GM12878 (cell line): ENCODE measurements at regions not wholly inside any gene's neighbourhood (a gene's known extent, or its start where the extent isn't known, plus 50 kb on each side); places are given as distances from the start of the nearest gene placed in this dataset.
"Not testable (repeated sequence)": the region's sequence is repeated elsewhere in the genome, so short reads cannot be mapped to it uniquely, and the experiment has no call there.

Experiments used
- EED ChIP-seq: sonication (generic); IDR thresholded peaks from 2 replicates; pipeline ENCODE4 v1.6.1; 2016; ENCODE audit warnings: antibody characterized with exemption, low read depth
- SIN3A ChIP-seq: IDR thresholded peaks from 2 replicates; pipeline ENCODE4 v1.6.1; 2012; ENCODE audit warnings: low read depth, low read length, improper control_type of control experiment
- SMC3 ChIP-seq: IDR thresholded peaks from 2 replicates; pipeline ENCODE4 v1.6.1; 2011; ENCODE audit warnings: low read length, improper control_type of control experiment, borderline replicate concordance
- TF ChIP-seq, protein P1 (sequence below): IDR thresholded peaks from 2 replicates; pipeline ENCODE4 v1.6.1; 2012; ENCODE audit warnings: mild to moderate bottlenecking, low read depth, low read length
- TF ChIP-seq, protein P2 (sequence below): IDR thresholded peaks from 2 replicates; pipeline ENCODE4 v1.6.1; 2012; ENCODE audit warnings: low read depth, low read length, improper control_type of control experiment
- TF ChIP-seq, protein P3 (sequence below): fragments of 450-650 bp; formaldehyde crosslinking; IDR thresholded peaks from 2 replicates; pipeline ENCODE4 v1.5.0; 2022; ENCODE audit warnings: mild to moderate bottlenecking, missing genetic modification characterization
- TF ChIP-seq, protein P4 (sequence below), 3 experiments: IDR thresholded peaks in 2 of 3; conservative IDR thresholded peaks in 1 of 3; 2 replicates each; pipeline ENCODE4 v1.5.1; 2011; ENCODE audit warnings: low read depth in 3 of 3, low read length in 3 of 3, mild to moderate bottlenecking in 3 of 3, control low read depth in 2 of 3, moderate library complexity in 2 of 3, inconsistent platforms in 1 of 3, mixed read lengths in 1 of 3; ENCODE audit not compliant: control insufficient read depth in 2 of 3, insufficient read depth in 1 of 3; ENCODE audit errors: extremely low read depth in 1 of 3

- TF ChIP-seq SMC3, SIN3A: not testable (repeated sequence)
- peak; percentile 85 for TF ChIP-seq EED
- TF ChIP-seq, protein P1, sequence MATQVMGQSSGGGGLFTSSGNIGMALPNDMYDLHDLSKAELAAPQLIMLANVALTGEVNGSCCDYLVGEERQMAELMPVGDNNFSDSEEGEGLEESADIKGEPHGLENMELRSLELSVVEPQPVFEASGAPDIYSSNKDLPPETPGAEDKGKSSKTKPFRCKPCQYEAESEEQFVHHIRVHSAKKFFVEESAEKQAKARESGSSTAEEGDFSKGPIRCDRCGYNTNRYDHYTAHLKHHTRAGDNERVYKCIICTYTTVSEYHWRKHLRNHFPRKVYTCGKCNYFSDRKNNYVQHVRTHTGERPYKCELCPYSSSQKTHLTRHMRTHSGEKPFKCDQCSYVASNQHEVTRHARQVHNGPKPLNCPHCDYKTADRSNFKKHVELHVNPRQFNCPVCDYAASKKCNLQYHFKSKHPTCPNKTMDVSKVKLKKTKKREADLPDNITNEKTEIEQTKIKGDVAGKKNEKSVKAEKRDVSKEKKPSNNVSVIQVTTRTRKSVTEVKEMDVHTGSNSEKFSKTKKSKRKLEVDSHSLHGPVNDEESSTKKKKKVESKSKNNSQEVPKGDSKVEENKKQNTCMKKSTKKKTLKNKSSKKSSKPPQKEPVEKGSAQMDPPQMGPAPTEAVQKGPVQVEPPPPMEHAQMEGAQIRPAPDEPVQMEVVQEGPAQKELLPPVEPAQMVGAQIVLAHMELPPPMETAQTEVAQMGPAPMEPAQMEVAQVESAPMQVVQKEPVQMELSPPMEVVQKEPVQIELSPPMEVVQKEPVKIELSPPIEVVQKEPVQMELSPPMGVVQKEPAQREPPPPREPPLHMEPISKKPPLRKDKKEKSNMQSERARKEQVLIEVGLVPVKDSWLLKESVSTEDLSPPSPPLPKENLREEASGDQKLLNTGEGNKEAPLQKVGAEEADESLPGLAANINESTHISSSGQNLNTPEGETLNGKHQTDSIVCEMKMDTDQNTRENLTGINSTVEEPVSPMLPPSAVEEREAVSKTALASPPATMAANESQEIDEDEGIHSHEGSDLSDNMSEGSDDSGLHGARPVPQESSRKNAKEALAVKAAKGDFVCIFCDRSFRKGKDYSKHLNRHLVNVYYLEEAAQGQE = not testable (repeated sequence)
- TF ChIP-seq, protein P2, sequence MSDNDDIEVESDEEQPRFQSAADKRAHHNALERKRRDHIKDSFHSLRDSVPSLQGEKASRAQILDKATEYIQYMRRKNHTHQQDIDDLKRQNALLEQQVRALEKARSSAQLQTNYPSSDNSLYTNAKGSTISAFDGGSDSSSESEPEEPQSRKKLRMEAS = not testable (repeated sequence)
- TF ChIP-seq, protein P3, sequence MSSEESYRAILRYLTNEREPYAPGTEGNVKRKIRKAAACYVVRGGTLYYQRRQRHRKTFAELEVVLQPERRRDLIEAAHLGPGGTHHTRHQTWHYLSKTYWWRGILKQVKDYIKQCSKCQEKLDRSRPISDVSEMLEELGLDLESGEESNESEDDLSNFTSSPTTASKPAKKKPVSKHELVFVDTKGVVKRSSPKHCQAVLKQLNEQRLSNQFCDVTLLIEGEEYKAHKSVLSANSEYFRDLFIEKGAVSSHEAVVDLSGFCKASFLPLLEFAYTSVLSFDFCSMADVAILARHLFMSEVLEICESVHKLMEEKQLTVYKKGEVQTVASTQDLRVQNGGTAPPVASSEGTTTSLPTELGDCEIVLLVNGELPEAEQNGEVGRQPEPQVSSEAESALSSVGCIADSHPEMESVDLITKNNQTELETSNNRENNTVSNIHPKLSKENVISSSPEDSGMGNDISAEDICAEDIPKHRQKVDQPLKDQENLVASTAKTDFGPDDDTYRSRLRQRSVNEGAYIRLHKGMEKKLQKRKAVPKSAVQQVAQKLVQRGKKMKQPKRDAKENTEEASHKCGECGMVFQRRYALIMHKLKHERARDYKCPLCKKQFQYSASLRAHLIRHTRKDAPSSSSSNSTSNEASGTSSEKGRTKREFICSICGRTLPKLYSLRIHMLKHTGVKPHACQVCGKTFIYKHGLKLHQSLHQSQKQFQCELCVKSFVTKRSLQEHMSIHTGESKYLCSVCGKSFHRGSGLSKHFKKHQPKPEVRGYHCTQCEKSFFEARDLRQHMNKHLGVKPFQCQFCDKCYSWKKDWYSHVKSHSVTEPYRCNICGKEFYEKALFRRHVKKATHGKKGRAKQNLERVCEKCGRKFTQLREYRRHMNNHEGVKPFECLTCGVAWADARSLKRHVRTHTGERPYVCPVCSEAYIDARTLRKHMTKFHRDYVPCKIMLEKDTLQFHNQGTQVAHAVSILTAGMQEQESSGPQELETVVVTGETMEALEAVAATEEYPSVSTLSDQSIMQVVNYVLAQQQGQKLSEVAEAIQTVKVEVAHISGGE (CRISPR knock-in tag) = not testable (repeated sequence)
- TF ChIP-seq, protein P4, sequence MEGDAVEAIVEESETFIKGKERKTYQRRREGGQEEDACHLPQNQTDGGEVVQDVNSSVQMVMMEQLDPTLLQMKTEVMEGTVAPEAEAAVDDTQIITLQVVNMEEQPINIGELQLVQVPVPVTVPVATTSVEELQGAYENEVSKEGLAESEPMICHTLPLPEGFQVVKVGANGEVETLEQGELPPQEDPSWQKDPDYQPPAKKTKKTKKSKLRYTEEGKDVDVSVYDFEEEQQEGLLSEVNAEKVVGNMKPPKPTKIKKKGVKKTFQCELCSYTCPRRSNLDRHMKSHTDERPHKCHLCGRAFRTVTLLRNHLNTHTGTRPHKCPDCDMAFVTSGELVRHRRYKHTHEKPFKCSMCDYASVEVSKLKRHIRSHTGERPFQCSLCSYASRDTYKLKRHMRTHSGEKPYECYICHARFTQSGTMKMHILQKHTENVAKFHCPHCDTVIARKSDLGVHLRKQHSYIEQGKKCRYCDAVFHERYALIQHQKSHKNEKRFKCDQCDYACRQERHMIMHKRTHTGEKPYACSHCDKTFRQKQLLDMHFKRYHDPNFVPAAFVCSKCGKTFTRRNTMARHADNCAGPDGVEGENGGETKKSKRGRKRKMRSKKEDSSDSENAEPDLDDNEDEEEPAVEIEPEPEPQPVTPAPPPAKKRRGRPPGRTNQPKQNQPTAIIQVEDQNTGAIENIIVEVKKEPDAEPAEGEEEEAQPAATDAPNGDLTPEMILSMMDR (IDR thresholded peaks at IDR 0.05 in 2 of 3, conservative IDR thresholded peaks at IDR 0.05 in 1 of 3; ENCODE audit: control insufficient read depth in 2 of 3, extremely low read depth in 1 of 3, insufficient read depth in 1 of 3, low read depth in 3 of 3, low read length in 3 of 3) = not testable (repeated sequence)
These were observed 58.9 kb upstream of the EEF2KMT start for GRCh38 chr16:5156486-5156885.
